ENCODE measurements at regions not wholly inside any gene's neighbourhood (a gene's known extent, or its start where the extent isn't known, plus 50 kb on each side); places are given as distances from the start of the nearest gene placed in this dataset.

- Mint-ChIP-seq H3K36me3 (ENCODE audit: low read depth) (no peaks in the 10 kb centered on the region), H3K4me1 (ENCODE audit: low read depth) (peaks cover 3% of the 10 kb centered on the region), H3K4me3 (no peak overlapping the region), H3K9me3 (peaks cover 11% of the 10 kb centered on the region), H3K27ac (no peak overlapping the region), H3K27me3 (ENCODE audit: low read depth) (peaks cover 34% of the 10 kb centered on the region)
- DNase-seq: no peak
- intact Hi-C loops (cut with micrococcal nuclease): no loop called here
- CTCF ChIA-PET: no interaction called here
Measured at GRCh38 chr17:79669861-79670260, 59.0 kb upstream of the RBFOX3 start.

GRCh38 chr17:79668344-79669250 is 57.7 kb upstream of the RBFOX3 start:
- no peak for DNase-seq
- intact Hi-C loops (cut with micrococcal nuclease): no loop called here
- Mint-ChIP-seq H3K36me3 (ENCODE audit: low read depth) (no peaks in the 10 kb centered on the region), H3K9me3 (peaks cover 7% of the 10 kb centered on the region), H3K4me1 (ENCODE audit: low read depth) (peaks cover 5% of the 10 kb centered on the region), H3K27me3 (ENCODE audit: low read depth) (peaks cover 36% of the 10 kb centered on the region), H3K4me3 (no peak overlapping the region), H3K27ac (no peak overlapping the region)
- CTCF ChIA-PET: no interaction called here

- intact Hi-C loops (cut with micrococcal nuclease): no loop called here
- peaks cover 1% of the 10 kb centered on the region for H3K9me3 Mint-ChIP-seq
- DNase-seq: no peak
- no peak overlapping the region for H3K4me3 Mint-ChIP-seq
- no peaks in the 10 kb centered on the region for H3K36me3 Mint-ChIP-seq (ENCODE audit: low read depth)
- H3K4me1 Mint-ChIP-seq (ENCODE audit: low read depth): peaks cover 5% of the 10 kb centered on the region
- H3K27me3 Mint-ChIP-seq (ENCODE audit: low read depth): peaks cover 40% of the 10 kb centered on the region
- CTCF ChIA-PET: no interaction called here
- H3K27ac Mint-ChIP-seq: no peak overlapping the region
Measured at GRCh38 chr17:79667746-79668145, 56.9 kb upstream of the RBFOX3 start.

GRCh38 chr17:79667121-79667715 is 56.4 kb upstream of the RBFOX3 start:
- no peak overlapping the region for H3K27ac Mint-ChIP-seq
- CTCF ChIA-PET: no interaction called here
- intact Hi-C loops (cut with micrococcal nuclease): no loop called here
- H3K27me3 Mint-ChIP-seq (ENCODE audit: low read depth): peaks cover 35% of the 10 kb centered on the region
- H3K36me3 Mint-ChIP-seq (ENCODE audit: low read depth): no peaks in the 10 kb centered on the region
- H3K4me1 Mint-ChIP-seq (ENCODE audit: low read depth): peaks cover 5% of the 10 kb centered on the region
- no peak overlapping the region for H3K4me3 Mint-ChIP-seq
- no peak for DNase-seq
- H3K9me3 Mint-ChIP-seq: peaks cover 3% of the 10 kb centered on the region

- intact Hi-C loops (cut with micrococcal nuclease): no loop called here
- H3K27me3 Mint-ChIP-seq (ENCODE audit: low read depth): peaks cover 34% of the 10 kb centered on the region
Measured at GRCh38 chr17:79666111-79666510, 55.3 kb upstream of the RBFOX3 start.

GRCh38 chr17:79664930-79665737 is 54.3 kb upstream of the RBFOX3 start:
- Mint-ChIP-seq H3K4me3 (no peak overlapping the region), H3K9me3 (peaks cover 7% of the 10 kb centered on the region), H3K27ac (no peak overlapping the region), H3K36me3 (ENCODE audit: low read depth) (no peaks in the 10 kb centered on the region), H3K27me3 (ENCODE audit: low read depth) (peaks cover 36% of the 10 kb centered on the region), H3K4me1 (ENCODE audit: low read depth) (peaks cover 5% of the 10 kb centered on the region)
- intact Hi-C loops (cut with micrococcal nuclease): no loop called here
- DNase-seq: no peak
- CTCF ChIA-PET: no interaction called here

More at GRCh38 chr17:79666111-79666510, 55.3 kb upstream of the RBFOX3 start:
- no peak overlapping the region for H3K27ac Mint-ChIP-seq
- CTCF ChIA-PET: interaction anchor here (0.7 kb wide), 1 partner anchor 15 kb away, joined by 3 read pairs; no protein-coding TSS in a partner anchor
- H3K4me1 Mint-ChIP-seq (ENCODE audit: low read depth): peaks cover 5% of the 10 kb centered on the region
- peaks cover 5% of the 10 kb centered on the region for H3K9me3 Mint-ChIP-seq
- no peak for DNase-seq
- H3K4me3 Mint-ChIP-seq: no peak overlapping the region
- H3K36me3 Mint-ChIP-seq (ENCODE audit: low read depth): no peaks in the 10 kb centered on the region

GRCh38 chr17:79661292-79662041 is 50.6 kb upstream of the RBFOX3 start:
- H3K27ac Mint-ChIP-seq: no peak overlapping the region
- peaks cover 7% of the 10 kb centered on the region for H3K9me3 Mint-ChIP-seq

More at GRCh38 chr17:79661292-79662041, 50.6 kb upstream of the RBFOX3 start:
- Mint-ChIP-seq H3K36me3 (ENCODE audit: low read depth) (no peaks in the 10 kb centered on the region), H3K27me3 (ENCODE audit: low read depth) (peaks cover 49% of the 10 kb centered on the region), H3K4me3 (no peak overlapping the region), H3K4me1 (ENCODE audit: low read depth) (peaks cover 8% of the 10 kb centered on the region)
- intact Hi-C loops (cut with micrococcal nuclease): no loop called here
- DNase-seq: no peak
- CTCF ChIA-PET: interaction anchor here (0.6 kb wide), 1 partner anchor 226 kb away, joined by 4 read pairs; no protein-coding TSS in a partner anchor
